Mesendoderm (in vitro differentiated cells): ENCODE measurements at regions not wholly inside any gene's neighbourhood (a gene's known extent, or its start where the extent isn't known, plus 50 kb on each side); places are given as distances from the start of the nearest gene placed in this dataset.

Source experiments
- DNase-seq: peaks from one replicate; pipeline ENCODE4 v3.0.0; 2013
- H2AK5ac ChIP-seq: 2 replicates; pipeline ENCODE4 v1.6.1; 2013; ENCODE audit warnings: low read length, inconsistent platforms
- H2BK120ac ChIP-seq: 2 replicates; pipeline ENCODE4 v1.6.1; 2013; ENCODE audit warnings: low read depth, mild to moderate bottlenecking, low read length, moderate library complexity, mixed read lengths
- H2BK15ac ChIP-seq: replicated peaks from 2 replicates; pipeline ENCODE4 v1.6.1; 2013; ENCODE audit warnings: low read depth, mild to moderate bottlenecking, moderate library complexity
- H2BK5ac ChIP-seq: 2 replicates; pipeline ENCODE4 v1.6.1; 2013; ENCODE audit warnings: low read length, inconsistent platforms
- H3K18ac ChIP-seq: 2 replicates; pipeline ENCODE4 v1.6.1; 2013; ENCODE audit warnings: mild to moderate bottlenecking, low read length, mixed read lengths
- H3K23ac ChIP-seq: one replicate; pipeline ENCODE4 v1.6.1; 2013; ENCODE audit warnings: low read length
- H3K27ac ChIP-seq: 2 replicates; pipeline ENCODE4 v1.5.1; 2013; ENCODE audit warnings: low read depth, mild to moderate bottlenecking, inconsistent platforms, low read length, moderate library complexity
- H3K27me3 ChIP-seq: 2 replicates; pipeline ENCODE4 v1.6.1; 2013; ENCODE audit warnings: low read length, control low read depth, mild to moderate bottlenecking, inconsistent platforms; ENCODE audit not compliant: insufficient read depth, poor library complexity
- H3K36me3 ChIP-seq: 2 replicates; pipeline ENCODE4 v1.6.1; 2013; ENCODE audit warnings: low read length, inconsistent platforms; ENCODE audit not compliant: control insufficient read depth, insufficient read depth
- H3K4ac ChIP-seq: one replicate; pipeline ENCODE4 v1.6.1; 2013; ENCODE audit warnings: low read depth, mild to moderate bottlenecking, low read length, moderate library complexity
- H3K4me1 ChIP-seq: 2 replicates; pipeline ENCODE4 v1.6.1; 2013; ENCODE audit warnings: low read depth, low read length, inconsistent platforms; ENCODE audit not compliant: control insufficient read depth
- H3K4me2 ChIP-seq: 2 replicates; pipeline ENCODE4 v1.6.1; 2013; ENCODE audit warnings: low read length
- H3K4me3 ChIP-seq: 2 replicates; pipeline ENCODE4 v1.5.1; 2013; ENCODE audit warnings: mild to moderate bottlenecking, low read length
- H3K56ac ChIP-seq: one replicate; pipeline ENCODE4 v1.6.1; 2013; ENCODE audit warnings: low read length
- H3K79me1 ChIP-seq: 2 replicates; pipeline ENCODE4 v1.6.1; 2013; ENCODE audit warnings: low read length, inconsistent platforms
- H3K79me2 ChIP-seq: 2 replicates; pipeline ENCODE4 v1.6.1; 2013; ENCODE audit warnings: mild to moderate bottlenecking, low read length; ENCODE audit not compliant: control insufficient read depth, insufficient read depth
- H3K9ac ChIP-seq: 2 replicates; pipeline ENCODE4 v1.6.1; 2013; ENCODE audit warnings: low read length, inconsistent platforms
- H4K5ac ChIP-seq: one replicate; pipeline ENCODE4 v1.6.1; 2013; ENCODE audit warnings: low read length
- H4K8ac ChIP-seq: one replicate; pipeline ENCODE4 v1.6.1; 2013; ENCODE audit warnings: low read depth, mild to moderate bottlenecking, control low read depth, low read length, moderate library complexity
- WGBS: extraction: QIAGEN DNeasy Blood & Tissue Kit; methylation state at CpG from one replicate; pipeline ENCODE4 v1.1.7; 2013; ENCODE audit warnings: low lambda C conversion rate, missing lambda C conversion rate; ENCODE audit not compliant: insufficient coverage; ENCODE audit errors: extremely low coverage; 5-methylcytosine and 5-hydroxymethylcytosine counted together

GRCh38 chr7:118629898-118630438, 405.5 kb downstream of the ANKRD7 start:
- Histone ChIP-seq H2AK5ac (no peak overlapping the region), H2BK5ac (peak overlapping the region; percentile 23), H3K79me1 (no peaks in the 10 kb centered on the region), H3K23ac (no peak overlapping the region), H3K4ac (no peak overlapping the region), H3K4me1 (peaks cover 3% of the 10 kb centered on the region), H3K9ac (no peak overlapping the region), H4K8ac (no peak overlapping the region), H3K56ac (no peak overlapping the region), H3K4me2 (no peak overlapping the region), H4K5ac (no peak overlapping the region), H2BK15ac (no peak overlapping the region), H3K18ac (no peak overlapping the region), H3K79me2 (no peaks in the 10 kb centered on the region), H3K4me3 (no peak overlapping the region), H3K36me3 (no peaks in the 10 kb centered on the region), H3K27me3 (no peaks in the 10 kb centered on the region), H3K27ac (no peak overlapping the region), H2BK120ac (peak overlapping the region; percentile 36)
- no CpG with 5 or more reads among the region's 2 CpGs for WGBS
- DNase-seq: no peak

- Histone ChIP-seq H3K56ac (peak overlapping the region; percentile 40), H2BK5ac (peak overlapping the region; percentile 89), H3K27ac (no peak overlapping the region), H2AK5ac (peak overlapping the region; percentile 71), H3K4me3 (no peak overlapping the region), H2BK120ac (no peak overlapping the region), H4K8ac (no peak overlapping the region), H2BK15ac (no peak overlapping the region), H3K79me2 (no peaks in the 10 kb centered on the region), H3K36me3 (no peaks in the 10 kb centered on the region), H3K4ac (peak overlapping the region; percentile 24), H3K27me3 (no peaks in the 10 kb centered on the region), H3K4me2 (no peak overlapping the region), H3K23ac (no peak overlapping the region), H3K9ac (no peak overlapping the region), H3K4me1 (peaks cover 3% of the 10 kb centered on the region), H4K5ac (no peak overlapping the region), H3K18ac (peak overlapping the region; percentile 92), H3K79me1 (no peaks in the 10 kb centered on the region)
- DNase-seq: no peak
- WGBS: no CpG with 5 or more reads among the region's 2 CpGs
Measured at GRCh38 chr7:118642396-118642795, 417.9 kb downstream of the ANKRD7 start.

GRCh38 chr7:118644346-118644745, 419.8 kb downstream of the ANKRD7 start:
- no peak overlapping the region for H2AK5ac ChIP-seq
- H2BK5ac ChIP-seq: no peak overlapping the region
- no peak for DNase-seq
- H3K23ac ChIP-seq: no peak overlapping the region
- H3K4me1 ChIP-seq: peaks cover 3% of the 10 kb centered on the region
- H3K56ac ChIP-seq: no peak overlapping the region
- no peaks in the 10 kb centered on the region for H3K79me2 ChIP-seq
- no peaks in the 10 kb centered on the region for H3K36me3 ChIP-seq
- H2BK15ac ChIP-seq: no peak overlapping the region
- H3K4ac ChIP-seq: no peak overlapping the region
- H3K27me3 ChIP-seq: no peaks in the 10 kb centered on the region
- no peak overlapping the region for H2BK120ac ChIP-seq
- no peaks in the 10 kb centered on the region for H3K79me1 ChIP-seq
- no peak overlapping the region for H4K5ac ChIP-seq
- H4K8ac ChIP-seq: no peak overlapping the region
- no peak overlapping the region for H3K4me3 ChIP-seq
- H3K4me2 ChIP-seq: no peak overlapping the region
- H3K18ac ChIP-seq: no peak overlapping the region
- no peak overlapping the region for H3K9ac ChIP-seq
- H3K27ac ChIP-seq: no peak overlapping the region

- Histone ChIP-seq H3K9ac (no peak overlapping the region), H3K79me2 (no peaks in the 10 kb centered on the region), H3K27ac (no peak overlapping the region), H2BK5ac (no peak overlapping the region), H3K4me2 (no peak overlapping the region), H3K23ac (no peak overlapping the region), H3K4me3 (no peak overlapping the region), H4K8ac (no peak overlapping the region), H3K27me3 (no peaks in the 10 kb centered on the region), H2AK5ac (no peak overlapping the region), H3K36me3 (no peaks in the 10 kb centered on the region), H3K18ac (no peak overlapping the region), H3K79me1 (no peaks in the 10 kb centered on the region), H3K4ac (no peak overlapping the region), H2BK120ac (no peak overlapping the region), H2BK15ac (no peak overlapping the region), H4K5ac (no peak overlapping the region), H3K4me1 (no peaks in the 10 kb centered on the region), H3K56ac (peak overlapping the region; percentile 31)
- DNase-seq: peak; percentile 37
- no CpG with 5 or more reads among the region's 2 CpGs for WGBS
Measured at GRCh38 chr7:118648002-118648401, 423.5 kb downstream of the ANKRD7 start.

GRCh38 chr7:118657391-118658005, 433.0 kb downstream of the ANKRD7 start:
- H3K56ac ChIP-seq: no peak overlapping the region
- H3K4me1 ChIP-seq: no peaks in the 10 kb centered on the region
- H3K79me2 ChIP-seq: no peaks in the 10 kb centered on the region
- no peaks in the 10 kb centered on the region for H3K36me3 ChIP-seq
- no peak overlapping the region for H2BK120ac ChIP-seq
- H3K27me3 ChIP-seq: no peaks in the 10 kb centered on the region
- H3K4me3 ChIP-seq: no peak overlapping the region
- no peak overlapping the region for H2AK5ac ChIP-seq
- H3K23ac ChIP-seq: no peak overlapping the region
- H3K4me2 ChIP-seq: no peak overlapping the region
- H3K9ac ChIP-seq: no peak overlapping the region
- no peak overlapping the region for H2BK5ac ChIP-seq
- H3K79me1 ChIP-seq: no peaks in the 10 kb centered on the region
- H3K27ac ChIP-seq: no peak overlapping the region
- H3K18ac ChIP-seq: no peak overlapping the region
- H2BK15ac ChIP-seq: no peak overlapping the region
- no peak overlapping the region for H4K5ac ChIP-seq
- no peak overlapping the region for H3K4ac ChIP-seq
- DNase-seq: no peak
- no peak overlapping the region for H4K8ac ChIP-seq
- no CpG with 5 or more reads among the region's 5 CpGs for WGBS

GRCh38 chr7:118662266-118662665, 437.8 kb downstream of the ANKRD7 start:
- H3K36me3 ChIP-seq: no peaks in the 10 kb centered on the region
- H3K23ac ChIP-seq: no peak overlapping the region
- no CpG with 5 or more reads among the region's 2 CpGs for WGBS

More at GRCh38 chr7:118662266-118662665, 437.8 kb downstream of the ANKRD7 start:
- Histone ChIP-seq H3K18ac (no peak overlapping the region), H4K8ac (no peak overlapping the region), H3K27me3 (no peaks in the 10 kb centered on the region), H3K4me3 (no peak overlapping the region), H3K4ac (no peak overlapping the region), H3K27ac (no peak overlapping the region), H3K56ac (no peak overlapping the region), H3K4me1 (no peaks in the 10 kb centered on the region), H3K79me2 (no peaks in the 10 kb centered on the region), H3K4me2 (no peak overlapping the region), H2BK15ac (no peak overlapping the region), H2BK5ac (no peak overlapping the region), H4K5ac (no peak overlapping the region), H3K79me1 (no peaks in the 10 kb centered on the region), H2BK120ac (no peak overlapping the region), H2AK5ac (no peak overlapping the region), H3K9ac (no peak overlapping the region)
- no peak for DNase-seq
